ENCODE measurements at regions not wholly inside any gene's neighbourhood (a gene's known extent, or its start where the extent isn't known, plus 50 kb on each side); places are given as distances from the start of the nearest gene placed in this dataset.

- ChIA-PET CTCF (no interaction called here), POLR2A (ENCODE audit: unreplicated experiment) (no interaction called here)
- Histone ChIP-seq H2AFZ (replicated peaks; ENCODE audit: low read length, poor library complexity) (no peak overlapping the region), H3K14ac (replicated peaks; ENCODE audit: low read depth, low read length) (no peak overlapping the region), H2BK5ac (ENCODE audit: low read depth, low read length, poor library complexity, severe bottlenecking) (no peak overlapping the region), H3K9me3 (ENCODE audit: control insufficient read depth, insufficient read depth, low read length) (no peaks in the 10 kb centered on the region), H2BK20ac (ENCODE audit: low read depth, low read length) (no peak overlapping the region), H3K27ac (ENCODE audit: insufficient read depth, low read length) (no peak overlapping the region), H3K36me3 (ENCODE audit: control insufficient read depth, insufficient read depth, low read length) (no peaks in the 10 kb centered on the region), H3K79me1 (ENCODE audit: low read depth in 1 of 2, low read length in 2 of 2) (no peaks in the 10 kb centered on the region), H3K56ac (ENCODE audit: extremely low read depth, insufficient read depth, low read length) (no peak overlapping the region), H4K8ac (ENCODE audit: low read depth in 2 of 2, low read length in 2 of 2) (no peak overlapping the region), H3K4me1 (ENCODE audit: control insufficient read depth, insufficient read depth, low read length) (no peaks in the 10 kb centered on the region), H3K9ac (ENCODE audit: low read depth, low read length) (no peak overlapping the region), H2AK5ac (ENCODE audit: low read depth, low read length) (no peak overlapping the region), H3K23ac (ENCODE audit: low read depth, low read length) (no peak overlapping the region), H3K4me3 (ENCODE audit: insufficient read depth, low read depth, low read length) (no peak overlapping the region), H3K4me2 (ENCODE audit: low read depth, low read length) (no peak overlapping the region), H2AK9ac (replicated peaks; ENCODE audit: low read depth, low read length, poor library complexity) (no peak overlapping the region), H4K91ac (ENCODE audit: insufficient read depth, low read depth, low read length) (no peak overlapping the region), H2BK120ac (ENCODE audit: low read depth, low read length) (no peak overlapping the region), H3K27me3 (ENCODE audit: control insufficient read depth, insufficient read depth, low read length) (no peaks in the 10 kb centered on the region), H3K18ac (ENCODE audit: low read depth, low read length) (no peak overlapping the region), H4K5ac (ENCODE audit: low read depth, low read length) (no peak overlapping the region), H2BK15ac (ENCODE audit: low read depth, low read length) (no peak overlapping the region), H3K9me1 (ENCODE audit: insufficient read depth, low read length) (no peaks in the 10 kb centered on the region), H4K20me1 (ENCODE audit: insufficient read depth, low read length) (no peaks in the 10 kb centered on the region), H3K4ac (ENCODE audit: low read depth, low read length) (no peak overlapping the region)
- no TSS peak for BruUV-seq (replicated peaks)
- intact Hi-C loops (cut with micrococcal nuclease), result no loop called here
- DNase-seq, result no peak
- in situ Hi-C loops (cut with MboI; ENCODE audit: low sequenced_read_pairs), result no loop called here
- TF ChIP-seq MAZ (IDR thresholded peaks at IDR 0.05; ENCODE audit: borderline replicate concordance, low read depth, low read length) (no peak), RAD21 (IDR thresholded peaks at IDR 0.05; ENCODE audit: low read length) (no peak), CHD1 (IDR thresholded peaks at IDR 0.05; ENCODE audit: low read depth, low read length) (no peak), USF2 (IDR thresholded peaks at IDR 0.05; ENCODE audit: low read depth, low read length) (no peak), BHLHE40 (IDR thresholded peaks at IDR 0.05; ENCODE audit: low read depth, low read length) (no peak), MXI1 (IDR thresholded peaks at IDR 0.05; ENCODE audit: borderline replicate concordance, low read depth, low read length) (no peak), FOS (IDR thresholded peaks at IDR 0.05; ENCODE audit: low read depth, low read length) (no peak), RFX5 (IDR thresholded peaks at IDR 0.05; ENCODE audit: low read depth, low read length) (no peak), ELK1 (IDR thresholded peaks at IDR 0.05; ENCODE audit: borderline replicate concordance, low read depth, low read length) (no peak), POLR2A (IDR thresholded peaks at IDR 0.05; ENCODE audit: low read depth, low read length) (no peak), CEBPB (IDR thresholded peaks at IDR 0.05; ENCODE audit: low read depth, low read length) (no peak), SMC3 (IDR thresholded peaks at IDR 0.05; ENCODE audit: low read depth, low read length) (no peak), MAFK (IDR thresholded peaks at IDR 0.05; ENCODE audit: low read depth, low read length) (no peak), NFE2L2 (IDR thresholded peaks at IDR 0.05; ENCODE audit: low read depth, low read length) (no peak), RCOR1 (IDR thresholded peaks at IDR 0.05; ENCODE audit: insufficient replicate concordance, low read length) (no peak)
- TF ChIP-seq, protein P1, sequence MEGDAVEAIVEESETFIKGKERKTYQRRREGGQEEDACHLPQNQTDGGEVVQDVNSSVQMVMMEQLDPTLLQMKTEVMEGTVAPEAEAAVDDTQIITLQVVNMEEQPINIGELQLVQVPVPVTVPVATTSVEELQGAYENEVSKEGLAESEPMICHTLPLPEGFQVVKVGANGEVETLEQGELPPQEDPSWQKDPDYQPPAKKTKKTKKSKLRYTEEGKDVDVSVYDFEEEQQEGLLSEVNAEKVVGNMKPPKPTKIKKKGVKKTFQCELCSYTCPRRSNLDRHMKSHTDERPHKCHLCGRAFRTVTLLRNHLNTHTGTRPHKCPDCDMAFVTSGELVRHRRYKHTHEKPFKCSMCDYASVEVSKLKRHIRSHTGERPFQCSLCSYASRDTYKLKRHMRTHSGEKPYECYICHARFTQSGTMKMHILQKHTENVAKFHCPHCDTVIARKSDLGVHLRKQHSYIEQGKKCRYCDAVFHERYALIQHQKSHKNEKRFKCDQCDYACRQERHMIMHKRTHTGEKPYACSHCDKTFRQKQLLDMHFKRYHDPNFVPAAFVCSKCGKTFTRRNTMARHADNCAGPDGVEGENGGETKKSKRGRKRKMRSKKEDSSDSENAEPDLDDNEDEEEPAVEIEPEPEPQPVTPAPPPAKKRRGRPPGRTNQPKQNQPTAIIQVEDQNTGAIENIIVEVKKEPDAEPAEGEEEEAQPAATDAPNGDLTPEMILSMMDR (conservative IDR thresholded peaks at IDR 0.05; ENCODE audit: low read depth, low read length), result no peak
- dilution Hi-C loops (cut with HindIII; ENCODE audit: low sequenced_read_pairs, unreplicated experiment), result no loop called here
- no peak for ATAC-seq (ENCODE audit: low read depth)
- WGBS, 2 experiments (ENCODE audit: extremely low coverage in 2 of 2, insufficient read length in 1 of 2), result no CpG with 5 or more reads among the region's 4 CpGs
Observed at GRCh38 chr21:15298306-15298705, 233.5 kb upstream of the NRIP1 start.

Data from IMR-90 (cell line).